ENCODE measurements at regions not wholly inside any gene's neighbourhood (a gene's known extent, or its start where the extent isn't known, plus 50 kb on each side); places are given as distances from the start of the nearest gene placed in this dataset.
"Not testable (repeated sequence)": the region's sequence is repeated elsewhere in the genome, so short reads cannot be mapped to it uniquely, and the experiment has no call there.

DNA sequence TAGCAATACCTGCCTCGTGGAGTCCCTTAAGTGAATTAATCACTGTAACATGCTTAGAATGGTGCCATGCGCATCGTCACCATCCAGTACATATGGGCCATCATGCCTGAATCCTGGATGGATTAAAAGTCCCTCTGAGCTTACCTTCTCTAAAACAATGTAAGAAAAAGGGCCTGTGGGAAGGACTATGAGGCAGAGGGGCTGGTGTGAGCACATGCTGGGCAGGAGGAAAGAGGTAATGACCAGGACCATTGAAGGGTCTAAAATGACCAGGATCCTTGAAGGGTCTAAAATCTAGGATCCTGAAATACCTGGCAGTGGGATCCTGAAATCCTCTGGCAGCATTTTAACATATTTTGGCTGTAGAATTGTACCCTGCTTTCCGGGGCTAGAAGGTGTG is 156.2 kb downstream of the KCNJ18 start:
- DNase-seq; intact Hi-C loops (cut with DNase I); ATAC-seq: not testable (repeated sequence)

DNA sequence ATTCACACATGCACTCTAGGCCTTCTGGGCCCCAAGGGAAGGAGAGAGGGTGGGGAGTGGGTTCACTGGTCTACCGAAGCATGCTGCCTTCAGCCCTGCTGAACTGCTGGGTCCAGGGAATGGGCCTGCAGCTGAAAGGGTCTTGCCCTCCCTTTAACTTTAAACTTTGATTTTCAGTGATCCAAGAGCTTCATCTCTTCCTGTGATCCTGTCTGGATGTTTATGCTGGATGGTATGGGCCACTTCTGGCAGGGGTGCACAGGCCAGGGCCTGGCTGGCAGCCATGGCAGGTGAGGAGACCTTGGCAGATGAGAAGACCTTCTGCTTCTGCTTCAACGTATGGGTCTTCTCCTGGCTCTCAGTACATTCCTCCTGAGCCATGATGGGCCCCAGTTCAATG is 156.7 kb downstream of the KCNJ18 start:
- ATAC-seq; intact Hi-C loops (cut with DNase I); DNase-seq: not testable (repeated sequence)

DNA sequence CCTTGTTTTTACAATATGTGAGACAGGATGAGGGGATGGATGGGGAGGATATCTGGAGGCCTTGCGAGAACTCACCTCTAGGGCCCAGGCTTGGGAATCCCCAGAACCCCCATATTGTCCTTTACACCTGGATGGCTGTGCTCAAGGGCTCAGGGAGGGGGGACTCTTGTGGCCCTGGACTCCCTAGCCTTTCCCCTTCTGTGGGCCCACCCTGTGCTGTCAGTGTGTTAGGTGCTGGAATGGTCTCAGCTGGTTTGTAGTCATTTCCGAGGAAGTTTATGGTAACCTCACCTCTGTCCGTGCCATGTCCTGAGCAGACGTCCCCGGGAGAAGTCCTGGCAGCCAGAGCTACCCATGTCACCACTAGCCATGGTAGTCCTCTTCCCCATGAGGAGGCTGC is 158.3 kb downstream of the KCNJ18 start:
- ATAC-seq; DNase-seq; intact Hi-C loops (cut with DNase I): not testable (repeated sequence)

Measured in left cardiac atrium (tissue), 4 donors.